Calu3 (cell line): ENCODE measurements at regions not wholly inside any gene's neighbourhood (a gene's known extent, or its start where the extent isn't known, plus 50 kb on each side); places are given as distances from the start of the nearest gene placed in this dataset.
"Not testable (repeated sequence)": the region's sequence is repeated elsewhere in the genome, so short reads cannot be mapped to it uniquely, and the experiment has no call there.

Experiments
- BruUV-seq: library from RNA; stranded (reverse); fragments of 400-500 nt; replicated peaks from 2 replicates; lab custom pipeline; 2021; lab: Mats Ljungman, UMichigan
- CTCF ChIA-PET: fragments of 300-600 bp; sonication (Branson Sonifier 250); formaldehyde crosslinking; loops from one replicate; lab custom pipeline; 2022; ENCODE audit warnings: antibody characterized with exemption; lab: Charles Lee
- DNase-seq: peaks from one replicate; pipeline ENCODE4 v3.0.0; 2022
- H3K27ac Mint-ChIP-seq: one replicate; pipeline ENCODE4 v1.8.0; 2022; ENCODE audit warnings: mixed read lengths; ENCODE audit not compliant: unreplicated experiment
- H3K27me3 Mint-ChIP-seq: one replicate; pipeline ENCODE4 v1.8.0; 2022; ENCODE audit warnings: mixed read lengths; ENCODE audit not compliant: unreplicated experiment
- H3K36me3 Mint-ChIP-seq: one replicate; pipeline ENCODE4 v1.8.0; 2022; ENCODE audit warnings: mild to moderate bottlenecking, moderate library complexity, mixed read lengths; ENCODE audit not compliant: insufficient read depth, unreplicated experiment
- H3K4me1 Mint-ChIP-seq: one replicate; pipeline ENCODE4 v1.8.0; 2022; ENCODE audit warnings: mild to moderate bottlenecking, low read depth, mixed read lengths; ENCODE audit not compliant: unreplicated experiment
- H3K4me3 Mint-ChIP-seq: one replicate; pipeline ENCODE4 v1.8.0; 2022; ENCODE audit warnings: mild to moderate bottlenecking, low read depth, moderate library complexity, mixed read lengths; ENCODE audit not compliant: unreplicated experiment
- H3K9me3 Mint-ChIP-seq: one replicate; pipeline ENCODE4 v1.8.0; 2022; ENCODE audit warnings: low read depth, mixed read lengths; ENCODE audit not compliant: unreplicated experiment
- CTCF ChIP-seq: fragments of 200-600 bp; IDR thresholded peaks from one replicate; pipeline ENCODE4 v1.8.0; 2022; ENCODE audit warnings: antibody characterized with exemption; ENCODE audit not compliant: unreplicated experiment
- intact Hi-C: fragments of 100-400 bp; cut with micrococcal nuclease; formaldehyde crosslinking; loops from one replicate; pipeline ENCODE4 v1.10.0; 2022; ENCODE audit not compliant: unreplicated experiment

GRCh38 chr2:159872353-159872752 lies 74.3 kb upstream of the CD302 start:
- H3K27ac Mint-ChIP-seq: no peak overlapping the region
- BruUV-seq: no TSS peak
- H3K4me1 Mint-ChIP-seq: no peaks in the 10 kb centered on the region
- TF ChIP-seq CTCF: no peak
- H3K27me3 Mint-ChIP-seq: no peaks in the 10 kb centered on the region
- peaks cover 12% of the 10 kb centered on the region for H3K36me3 Mint-ChIP-seq
- no peak for DNase-seq
- CTCF ChIA-PET: no interaction called here
- intact Hi-C loops: no loop called here
- H3K4me3 Mint-ChIP-seq: no peak overlapping the region
- H3K9me3 Mint-ChIP-seq: no peaks in the 10 kb centered on the region

GRCh38 chr2:159868598-159869159 lies 70.7 kb upstream of the CD302 start:
- H3K9me3 Mint-ChIP-seq, intact Hi-C loops, H3K4me1 Mint-ChIP-seq, H3K27me3 Mint-ChIP-seq, H3K36me3 Mint-ChIP-seq, DNase-seq, BruUV-seq, H3K4me3 Mint-ChIP-seq, H3K27ac Mint-ChIP-seq, CTCF ChIA-PET: not testable (repeated sequence)

GRCh38 chr2:159867567-159868361 lies 69.8 kb upstream of the CD302 start:
- Mint-ChIP-seq H3K36me3 (peaks cover 7% of the 10 kb centered on the region), H3K9me3 (no peaks in the 10 kb centered on the region), H3K27me3 (no peaks in the 10 kb centered on the region), H3K4me1 (no peaks in the 10 kb centered on the region), H3K27ac (no peak overlapping the region), H3K4me3 (no peak overlapping the region)
- no peak for TF ChIP-seq CTCF
- CTCF ChIA-PET: no interaction called here
- BruUV-seq: no TSS peak
- intact Hi-C loops: no loop called here
- DNase-seq: no peak

GRCh38 chr2:159863526-159864160 lies 65.6 kb upstream of the CD302 start:
- Mint-ChIP-seq H3K4me1 (no peaks in the 10 kb centered on the region), H3K27ac (no peak overlapping the region), H3K4me3 (no peak overlapping the region), H3K27me3 (no peaks in the 10 kb centered on the region), H3K36me3 (peaks cover 7% of the 10 kb centered on the region), H3K9me3 (no peaks in the 10 kb centered on the region)
- CTCF ChIA-PET: no interaction called here
- DNase-seq: no peak
- BruUV-seq: no TSS peak
- TF ChIP-seq CTCF: no peak
- intact Hi-C loops: no loop called here
